OCI-LY3 (cell line): ENCODE measurements at regions not wholly inside any gene's neighbourhood (a gene's known extent, or its start where the extent isn't known, plus 50 kb on each side); places are given as distances from the start of the nearest gene placed in this dataset.

Source experiments
- H2AFZ ChIP-seq: fragments of 200-600, 300-600 bp; shearing (Covaris generic); 2 replicates; pipeline ENCODE4 v1.6.0; 2014; ENCODE audit warnings: antibody characterized with exemption, low read depth, low read length
- H3K27ac ChIP-seq: fragments of 200-600, 300-600 bp; sonication (generic); 2 replicates; pipeline ENCODE4 v1.5.1; 2014; ENCODE audit warnings: mild to moderate bottlenecking, low read length, moderate library complexity, mixed read lengths
- H3K27me3 ChIP-seq: fragments of 200-600, 300-600 bp; sonication (generic); 2 replicates; pipeline ENCODE4 v1.6.1; 2014; ENCODE audit warnings: low read depth, low read length, mixed read lengths
- H3K36me3 ChIP-seq: fragments of 200-600, 300-600 bp; sonication (generic); replicated peaks from 2 replicates; pipeline ENCODE3; 2014; ENCODE audit warnings: low read depth, low read length, mixed read lengths
- H3K4me1 ChIP-seq: fragments of 300-600, 200-600 bp; sonication (generic); 2 replicates; pipeline ENCODE4 v1.6.1; 2014; ENCODE audit warnings: low read length, mixed read lengths
- H3K4me2 ChIP-seq: fragments of 200-600, 300-600 bp; sonication (generic); 2 replicates; pipeline ENCODE4 v1.6.1; 2014; ENCODE audit warnings: low read length, mixed read lengths
- H3K4me3 ChIP-seq: fragments of 300-600, 200-600 bp; sonication (generic); 2 replicates; pipeline ENCODE4 v1.5.1; 2014; ENCODE audit warnings: antibody characterized with exemption, mild to moderate bottlenecking, low read length, moderate library complexity
- H3K79me2 ChIP-seq: fragments of 300-600, 200-600 bp; shearing (Covaris generic); 2 replicates; pipeline ENCODE4 v1.6.1; 2014; ENCODE audit warnings: mild to moderate bottlenecking, low read length, mixed read lengths
- H3K9ac ChIP-seq: fragments of 300-600, 200-600 bp; shearing (Covaris generic); 2 replicates; pipeline ENCODE4 v1.6.0; 2014; ENCODE audit warnings: mild to moderate bottlenecking, low read length, moderate library complexity
- H3K9me3 ChIP-seq: fragments of 200-600, 300-600 bp; shearing (Covaris generic); 2 replicates; pipeline ENCODE4 v1.6.1; 2014; ENCODE audit warnings: low read length, mixed read lengths; ENCODE audit not compliant: insufficient read depth
- H4K20me1 ChIP-seq: fragments of 200-600, 300-600 bp; sonication (generic); 2 replicates; pipeline ENCODE4 v1.6.1; 2016; ENCODE audit warnings: low read length, mixed read lengths; ENCODE audit not compliant: insufficient read depth
- CTCF ChIP-seq: fragments of 200-600, 300-600 bp; sonication (generic); IDR thresholded peaks from 2 replicates; pipeline ENCODE4 v1.5.1; 2014; ENCODE audit warnings: antibody characterized with exemption, low read length, low read depth
- EZH2phosphoT487 ChIP-seq: fragments of 200-600 bp; shearing (Covaris generic); IDR thresholded peaks from 2 replicates; pipeline ENCODE4 v1.6.1; 2018; ENCODE audit warnings: antibody characterized with exemption, mixed run types, low read depth

- Histone ChIP-seq H3K27ac (no peak overlapping the region), H3K9me3 (no peaks in the 10 kb centered on the region), H3K36me3 (no peaks in the 10 kb centered on the region), H3K4me1 (no peaks in the 10 kb centered on the region), H3K4me2 (no peak overlapping the region), H2AFZ (no peak overlapping the region), H3K27me3 (no peaks in the 10 kb centered on the region), H3K79me2 (no peaks in the 10 kb centered on the region), H4K20me1 (no peaks in the 10 kb centered on the region), H3K4me3 (no peak overlapping the region), H3K9ac (no peak overlapping the region)
- TF ChIP-seq CTCF: no peak
- no peak for TF ChIP-seq EZH2phosphoT487
Measured at GRCh38 chr6:49264909-49265308, 198.1 kb downstream of the MMUT start.

DNA sequence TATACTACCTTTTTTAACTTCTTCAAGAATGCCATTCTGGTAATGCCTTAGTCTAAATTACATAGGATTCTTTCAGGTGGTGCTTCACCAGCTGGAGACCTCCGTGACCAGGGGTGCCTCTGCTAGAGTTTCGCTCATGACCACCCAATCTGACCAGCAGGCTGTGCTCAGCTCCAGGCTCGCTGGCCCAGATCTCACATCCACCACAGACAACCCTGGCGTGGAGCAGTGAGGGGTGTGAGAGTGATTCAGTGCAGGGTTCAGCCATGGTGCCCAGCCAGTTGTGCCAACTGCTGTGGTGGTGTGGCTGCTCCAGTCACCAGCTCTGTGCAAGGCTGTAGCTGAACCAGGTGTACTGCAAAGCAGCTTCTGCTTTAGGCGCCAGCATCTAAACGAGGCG lies 198.6 kb downstream of the MMUT start:
- Histone ChIP-seq H3K27ac (no peak overlapping the region), H3K4me1 (no peaks in the 10 kb centered on the region), H2AFZ (no peak overlapping the region), H3K36me3 (no peaks in the 10 kb centered on the region), H3K4me2 (no peak overlapping the region), H3K9ac (no peak overlapping the region), H3K27me3 (no peaks in the 10 kb centered on the region), H3K9me3 (no peaks in the 10 kb centered on the region), H3K79me2 (no peaks in the 10 kb centered on the region), H3K4me3 (no peak overlapping the region), H4K20me1 (no peaks in the 10 kb centered on the region)
- no peak for TF ChIP-seq CTCF
- TF ChIP-seq EZH2phosphoT487: no peak

GRCh38 chr6:49257549-49257948 lies 205.5 kb downstream of the MMUT start:
- no peak overlapping the region for H3K4me3 ChIP-seq
- H3K4me2 ChIP-seq: no peak overlapping the region
- no peaks in the 10 kb centered on the region for H3K9me3 ChIP-seq
- no peaks in the 10 kb centered on the region for H4K20me1 ChIP-seq
- H3K9ac ChIP-seq: no peak overlapping the region
- TF ChIP-seq CTCF (no peak), EZH2phosphoT487 (no peak)
- H3K27ac ChIP-seq: no peak overlapping the region
- H3K27me3 ChIP-seq: no peaks in the 10 kb centered on the region
- H3K79me2 ChIP-seq: no peaks in the 10 kb centered on the region
- H3K36me3 ChIP-seq: no peaks in the 10 kb centered on the region
- no peak overlapping the region for H2AFZ ChIP-seq
- H3K4me1 ChIP-seq: peaks cover 6% of the 10 kb centered on the region

- Histone ChIP-seq H3K4me1 (peaks cover 6% of the 10 kb centered on the region), H3K4me3 (no peak overlapping the region), H3K27ac (no peak overlapping the region)
Measured at GRCh38 chr6:49255335-49255734, 207.7 kb downstream of the MMUT start.

More at GRCh38 chr6:49255335-49255734, 207.7 kb downstream of the MMUT start:
- H3K9ac ChIP-seq: no peak overlapping the region
- H4K20me1 ChIP-seq: no peaks in the 10 kb centered on the region
- H3K79me2 ChIP-seq: no peaks in the 10 kb centered on the region
- no peaks in the 10 kb centered on the region for H3K36me3 ChIP-seq
- no peaks in the 10 kb centered on the region for H3K27me3 ChIP-seq
- TF ChIP-seq CTCF: no peak
- TF ChIP-seq EZH2phosphoT487: no peak
- H3K4me2 ChIP-seq: no peak overlapping the region
- H2AFZ ChIP-seq: no peak overlapping the region
- no peaks in the 10 kb centered on the region for H3K9me3 ChIP-seq
